ENCODE measurements at regions not wholly inside any gene's neighbourhood (a gene's known extent, or its start where the extent isn't known, plus 50 kb on each side); places are given as distances from the start of the nearest gene placed in this dataset.

- no peak for DNase-seq
Measured at GRCh38 chr15:35783203-35783602, 237.2 kb upstream of the DPH6 start.

- no peak for DNase-seq
Measured at GRCh38 chr15:35784745-35785144, 238.8 kb upstream of the DPH6 start.

DNA sequence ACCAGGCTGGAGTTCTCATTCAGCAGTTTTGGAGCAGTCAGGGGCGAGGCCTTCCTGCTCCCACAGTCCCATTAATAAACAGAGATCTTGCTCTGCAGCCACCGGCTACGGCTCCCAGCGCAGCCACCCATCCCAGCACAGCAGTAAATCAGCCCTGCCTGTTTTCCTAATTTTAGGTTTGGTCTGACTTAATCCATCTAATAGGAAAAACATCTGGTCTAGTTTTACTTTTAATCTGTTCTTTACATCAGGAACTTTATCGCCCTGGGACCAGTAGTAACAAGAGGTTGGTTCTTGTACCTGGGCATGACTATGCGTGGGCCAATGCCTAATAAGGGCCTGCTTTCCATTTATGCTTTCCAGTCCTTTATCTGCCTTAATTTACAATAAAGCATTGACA, 264.0 kb upstream of the DPH6 start:
- no peak for DNase-seq

DNA sequence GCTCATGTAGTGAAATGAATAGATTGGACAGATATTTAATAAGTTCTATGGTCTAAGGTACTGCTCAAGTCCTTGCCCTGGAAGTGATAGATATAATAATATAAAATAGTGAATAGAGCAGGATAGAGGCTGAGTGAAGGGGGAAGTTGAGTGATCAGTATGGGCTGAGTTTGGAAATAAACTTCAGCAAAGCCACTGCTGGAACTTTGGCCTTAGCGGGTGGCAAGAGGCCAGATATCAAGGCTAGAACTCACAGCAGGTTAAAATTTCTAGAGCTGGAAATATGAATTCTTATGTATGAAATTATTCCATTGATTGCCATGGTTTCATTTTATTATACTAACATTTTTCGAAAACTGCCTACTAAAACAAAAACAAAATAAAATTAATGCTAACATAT, 267.6 kb upstream of the DPH6 start:
- DNase-seq: no peak

GRCh38 chr15:35818846-35819245, 272.9 kb upstream of the DPH6 start:
- no peak for DNase-seq

DNA sequence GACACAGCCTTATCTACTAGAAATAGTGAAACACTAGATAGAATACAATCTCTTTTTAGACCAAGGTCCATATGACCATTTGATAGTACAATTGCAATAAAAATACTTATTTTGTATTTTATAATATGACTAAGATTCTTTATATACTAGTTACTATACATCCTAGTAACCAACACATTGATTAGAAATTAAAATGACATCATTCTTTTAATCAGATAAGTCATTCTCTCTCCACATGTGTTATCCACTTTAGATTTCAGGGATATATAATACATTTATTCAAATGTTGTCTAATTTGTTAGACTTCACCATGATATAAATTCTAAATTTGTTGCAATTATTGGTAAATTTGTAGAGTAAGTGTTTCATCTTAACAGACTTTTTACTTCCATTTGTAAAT, 276.2 kb upstream of the DPH6 start:
- DNase-seq: no peak

DNA sequence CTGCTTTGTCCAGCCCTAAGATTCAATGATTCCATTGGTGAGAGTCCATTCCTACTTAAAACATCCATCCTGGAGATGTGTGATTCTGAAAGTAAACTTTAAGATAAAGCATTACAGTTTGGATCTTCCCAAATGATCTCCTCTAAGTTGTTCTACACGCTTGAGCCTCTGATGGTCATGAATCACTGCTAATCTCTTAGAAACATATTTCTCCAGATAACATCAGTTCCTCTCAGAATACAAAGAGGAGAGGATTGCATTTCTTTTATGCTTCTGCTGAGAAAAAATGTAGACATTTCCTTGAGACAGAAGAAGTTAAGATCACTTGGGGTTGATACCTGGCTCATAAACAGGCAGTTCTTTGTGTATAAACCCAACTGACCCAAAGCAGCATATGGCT, 281.2 kb upstream of the DPH6 start:
- no peak for DNase-seq

- no peak for DNase-seq
Measured at GRCh38 chr15:35827911-35828310, 281.9 kb upstream of the DPH6 start.

- DNase-seq: no peak
Measured at GRCh38 chr15:35833581-35833980, 287.6 kb upstream of the DPH6 start.

DNA sequence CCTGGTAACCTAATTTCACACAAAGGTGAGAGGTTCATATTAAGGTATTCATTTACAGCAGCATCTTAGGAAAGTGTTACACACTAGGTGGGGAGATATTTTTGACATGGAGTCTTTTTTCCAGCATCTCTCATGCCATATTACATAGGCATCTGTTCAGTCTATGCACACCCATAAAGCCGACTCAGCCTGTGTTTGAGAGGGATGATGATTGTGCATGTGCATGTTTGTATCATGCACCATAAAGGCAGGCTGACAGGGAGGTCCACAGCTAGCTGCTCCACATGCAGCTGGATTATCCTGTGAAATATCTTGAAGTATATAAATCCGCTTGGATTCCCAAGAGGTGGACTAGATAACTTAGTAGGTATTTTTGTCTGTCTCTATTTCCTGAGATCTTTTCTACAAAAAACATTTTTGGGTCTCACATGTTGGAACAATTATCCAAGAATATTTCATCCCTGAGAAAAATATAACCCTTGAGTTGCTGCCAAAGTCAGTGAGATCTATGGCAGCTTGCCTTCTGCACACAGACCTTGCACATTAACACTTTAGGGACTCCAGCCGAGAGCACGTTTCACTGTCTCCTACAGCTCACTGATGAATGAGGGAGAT, 288.4 kb upstream of the DPH6 start:
- DNase-seq: no peak

DNA sequence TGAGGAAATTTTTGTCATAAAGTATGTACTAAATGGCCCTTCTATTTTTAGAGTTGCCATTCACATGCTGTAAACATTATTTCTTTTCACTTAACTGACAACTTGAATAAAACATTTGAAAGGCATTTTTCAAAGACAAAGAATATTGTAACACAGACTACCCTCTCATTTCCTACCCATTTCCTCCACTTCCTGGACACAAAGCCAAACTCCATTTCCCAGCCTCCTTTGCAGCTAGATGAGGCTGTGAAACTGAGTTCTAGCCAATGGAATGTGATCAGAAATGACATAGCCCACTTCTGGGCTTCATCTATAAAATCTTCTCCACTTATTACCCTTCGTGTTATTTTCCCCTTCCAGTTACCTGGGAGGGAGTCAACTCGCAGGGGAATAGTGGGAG, 288.9 kb upstream of the DPH6 start:
- no peak for DNase-seq

DNA sequence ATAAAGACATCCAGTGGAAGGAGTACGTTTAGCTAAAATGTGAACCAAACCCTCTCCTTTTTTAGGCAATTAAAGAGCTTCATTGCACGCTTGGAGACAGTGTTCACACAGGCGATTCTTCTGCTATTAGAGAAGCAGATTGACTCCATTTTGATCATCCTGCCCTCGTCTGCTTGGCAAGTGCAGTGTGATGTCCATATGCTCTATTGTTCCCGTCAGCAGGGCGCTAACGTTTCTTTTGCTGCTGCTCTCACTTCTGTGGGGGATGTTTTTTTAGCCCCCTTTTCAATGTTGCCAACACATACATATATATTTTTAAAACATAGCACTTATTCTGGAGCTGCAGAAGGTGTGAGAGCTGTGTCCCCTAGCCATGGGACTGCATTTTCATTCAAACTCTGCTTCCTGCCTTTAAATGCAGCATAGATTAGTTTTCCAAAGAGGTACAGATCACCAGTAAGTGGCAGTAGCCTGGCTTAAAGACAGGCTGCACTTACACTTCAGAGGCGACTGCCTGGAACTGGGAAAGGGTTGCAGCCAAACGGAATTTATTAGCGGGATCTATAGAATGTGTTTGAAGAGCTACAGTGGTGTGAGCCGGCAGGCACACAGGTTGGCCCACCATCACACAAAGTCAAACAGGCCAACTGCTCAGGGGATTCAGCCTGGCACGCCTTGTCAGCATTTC, 292.6 kb upstream of the DPH6 start:
- DNase-seq: no peak

GRCh38 chr15:35842631-35843030, 296.7 kb upstream of the DPH6 start:
- no peak for DNase-seq

DNA sequence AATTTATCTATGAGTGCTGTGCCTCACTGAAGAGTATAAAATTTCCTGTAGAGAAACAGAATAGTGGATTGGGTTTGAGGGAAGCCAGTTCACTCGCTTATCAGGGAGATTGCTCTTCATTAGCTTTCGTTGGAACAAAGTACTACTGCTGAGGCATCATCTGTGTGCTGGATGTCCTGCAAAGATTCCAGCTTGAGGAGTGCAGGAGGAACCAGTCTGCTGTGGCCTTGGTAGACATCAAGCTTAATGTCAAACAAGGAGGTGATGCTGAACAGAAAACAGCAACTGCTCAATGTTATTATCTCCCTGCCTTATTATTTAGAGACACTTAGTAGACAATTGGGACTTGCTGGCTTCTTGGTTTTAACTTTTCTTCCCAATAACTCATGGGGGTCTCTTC, 297.5 kb upstream of the DPH6 start:
- DNase-seq: no peak

DNA sequence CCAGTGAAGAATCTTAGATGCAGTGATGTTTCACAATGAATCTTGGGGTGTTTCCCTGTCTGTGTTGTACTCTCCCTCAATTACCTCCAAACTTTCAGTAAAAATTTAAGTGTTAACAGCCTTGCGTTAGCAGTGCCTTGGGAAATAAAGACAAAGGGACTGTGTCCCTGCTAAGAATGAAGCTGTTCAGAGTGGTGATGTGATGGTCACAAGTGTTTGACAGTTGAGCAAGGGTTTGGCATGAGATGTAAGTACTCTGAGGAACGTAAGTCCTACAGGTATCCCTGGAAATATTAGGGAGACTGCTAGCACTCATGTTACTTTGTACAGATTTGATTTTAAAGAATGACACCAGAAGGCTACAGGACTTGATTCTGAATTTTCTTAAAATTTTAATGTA, 304.3 kb upstream of the DPH6 start:
- no peak for DNase-seq

DNA sequence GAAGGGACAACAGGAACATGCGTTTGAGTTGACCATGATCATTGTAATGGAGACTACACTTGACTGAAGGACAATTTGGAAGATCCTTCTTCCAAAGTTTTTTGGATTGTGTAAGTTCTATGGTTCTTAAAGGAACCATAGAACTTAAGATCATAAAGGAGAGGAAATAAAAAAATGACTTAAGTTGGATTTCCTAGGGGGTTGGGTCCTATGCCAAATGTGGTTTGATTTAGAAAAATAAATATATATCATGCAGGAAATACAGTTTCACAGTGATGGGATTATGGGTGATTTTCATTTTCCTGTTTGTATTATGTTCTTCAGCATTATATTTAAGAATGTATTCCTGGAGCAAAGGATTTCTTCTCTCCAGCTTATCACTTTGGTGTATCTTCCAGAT, 305.5 kb upstream of the DPH6 start:
- DNase-seq: no peak

- DNase-seq: no peak
Measured at GRCh38 chr15:35852818-35853624, 307.1 kb upstream of the DPH6 start.

- DNase-seq: no peak
Measured at GRCh38 chr15:35854316-35854715, 308.4 kb upstream of the DPH6 start.

DNA sequence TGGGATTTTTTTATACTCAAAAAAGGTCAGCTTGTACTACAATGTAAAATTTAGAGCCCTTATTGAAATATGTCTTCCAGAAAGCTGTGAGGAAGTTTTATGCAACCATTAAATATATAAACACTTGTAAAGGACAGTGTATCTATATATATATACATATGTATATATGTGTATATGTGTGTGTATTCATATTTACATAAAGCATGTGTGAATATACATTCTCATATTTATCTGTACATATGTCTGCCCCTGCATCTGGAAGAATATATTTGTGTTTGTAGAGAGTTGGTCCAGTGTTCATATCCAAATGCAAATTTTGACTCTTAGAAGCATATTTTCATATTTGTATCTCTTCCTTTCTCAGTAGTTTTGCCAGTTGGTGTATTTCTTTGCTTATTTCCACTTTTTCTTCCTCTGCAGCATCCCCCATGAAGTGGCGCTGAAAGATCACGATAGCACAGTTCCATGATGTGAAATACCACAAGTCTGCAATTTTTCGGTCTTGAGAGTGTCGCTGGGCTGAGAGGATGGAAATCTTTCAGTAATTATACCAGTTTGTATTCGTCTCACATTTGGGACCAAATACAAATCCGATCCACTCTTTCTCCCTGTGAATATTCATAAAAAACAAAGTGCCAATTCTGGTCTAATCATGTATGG, 311.7 kb upstream of the DPH6 start:
- no peak for DNase-seq

- DNase-seq: no peak
Measured at GRCh38 chr15:35858707-35859106, 312.7 kb upstream of the DPH6 start.

DNA sequence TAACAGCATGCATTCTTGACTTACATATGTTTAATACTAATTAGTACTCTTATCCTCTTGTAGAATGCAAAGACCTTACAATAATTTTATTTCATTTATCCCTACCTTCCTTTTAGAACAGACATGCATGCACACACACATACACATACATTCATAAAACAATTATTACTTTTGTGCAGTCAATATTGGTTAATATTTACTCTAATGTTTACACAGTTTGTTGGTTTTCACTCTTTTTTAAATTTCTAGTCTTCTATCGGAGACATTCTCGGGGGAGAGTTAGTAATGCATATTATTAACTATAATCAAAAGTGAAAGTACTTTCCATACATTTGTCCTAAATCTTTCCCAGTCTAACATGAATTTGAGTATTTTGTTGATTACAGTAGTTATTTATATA, 317.7 kb upstream of the DPH6 start:
- no peak for DNase-seq

GRCh38 chr15:35867356-35867755, 321.4 kb upstream of the DPH6 start:
- DNase-seq: no peak

- no peak for DNase-seq
Measured at GRCh38 chr15:35871282-35871681, 325.3 kb upstream of the DPH6 start.

DNA sequence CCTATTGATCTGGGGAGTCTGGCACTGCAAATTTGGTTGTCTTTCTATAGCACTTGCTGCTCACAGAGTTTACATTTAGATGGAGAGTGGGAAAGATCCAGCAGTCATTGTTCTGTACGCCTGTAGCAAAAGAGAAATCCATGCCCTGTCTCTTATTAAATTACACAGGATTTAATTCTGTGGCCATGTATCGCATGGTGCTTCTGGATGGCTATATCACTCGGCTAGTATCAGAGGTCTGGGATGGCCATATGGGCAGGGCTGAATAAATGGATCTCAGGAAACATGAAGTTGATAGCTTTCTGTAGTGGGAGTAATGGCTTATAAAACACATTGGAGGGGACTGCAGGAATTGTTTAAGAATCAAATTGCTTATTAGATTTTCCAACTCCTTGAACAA, 325.8 kb upstream of the DPH6 start:
- DNase-seq: no peak

Data from SHP77 treated with DMSO at 0.1 percent for 48 hours (cell line).